Hepatocyte (in vitro differentiated cells): ENCODE measurements at regions not wholly inside any gene's neighbourhood (a gene's known extent, or its start where the extent isn't known, plus 50 kb on each side); places are given as distances from the start of the nearest gene placed in this dataset.

Source experiments
- DNase-seq: peaks from one replicate; pipeline ENCODE4 v3.0.0-alpha.2; 2016; ENCODE audit warnings: low spot score
- H2AFZ ChIP-seq: fragments of 200-600 bp; sonication (generic); 2 replicates; pipeline ENCODE4 v1.6.0; 2016; ENCODE audit warnings: antibody characterized with exemption, mild to moderate bottlenecking
- H3K27ac ChIP-seq: fragments of 200-600 bp; sonication (generic); 2 replicates; pipeline ENCODE4 v1.5.1; 2016; ENCODE audit warnings: mild to moderate bottlenecking
- H3K27me3 ChIP-seq: fragments of 200-600 bp; sonication (generic); 2 replicates; pipeline ENCODE4 v1.6.1; 2016
- H3K36me3 ChIP-seq: fragments of 200-600 bp; sonication (generic); replicated peaks from 2 replicates; pipeline ENCODE4 v1.5.1; 2016; ENCODE audit warnings: low read depth; ENCODE audit not compliant: insufficient read depth
- H3K4me1 ChIP-seq: fragments of 200-600 bp; sonication (generic); 2 replicates; pipeline ENCODE4 v1.5.1; 2016; ENCODE audit warnings: mild to moderate bottlenecking, moderate library complexity; ENCODE audit not compliant: insufficient read depth
- H3K4me2 ChIP-seq: fragments of 200-600 bp; sonication (generic); 2 replicates; pipeline ENCODE4 v1.6.0; 2016
- H3K4me3 ChIP-seq: fragments of 200-600 bp; sonication (generic); 2 replicates; pipeline ENCODE4 v1.5.1; 2016; ENCODE audit warnings: mild to moderate bottlenecking
- H3K79me2 ChIP-seq: fragments of 200-600 bp; sonication (generic); 2 replicates; pipeline ENCODE4 v1.6.0; 2017; ENCODE audit warnings: mild to moderate bottlenecking
- H3K9me2 ChIP-seq: fragments of 200-600 bp; sonication (generic); replicated peaks from 2 replicates; pipeline ENCODE4 v1.6.0; 2017; ENCODE audit warnings: mild to moderate bottlenecking; ENCODE audit not compliant: insufficient read depth
- H3K9me3 ChIP-seq: fragments of 200-600 bp; sonication (generic); 2 replicates; pipeline ENCODE4 v1.5.1; 2016; ENCODE audit warnings: low read depth, mild to moderate bottlenecking
- H4K20me1 ChIP-seq: fragments of 200-600 bp; sonication (generic); 2 replicates; pipeline ENCODE4 v1.6.0; 2016; ENCODE audit warnings: mild to moderate bottlenecking; ENCODE audit not compliant: insufficient read depth, poor library complexity, severe bottlenecking
- CTCF ChIP-seq: fragments of 200-600 bp; sonication (generic); IDR thresholded peaks from 2 replicates; pipeline ENCODE4 v1.5.1; 2016; ENCODE audit warnings: antibody characterized with exemption, mild to moderate bottlenecking; ENCODE audit not compliant: poor library complexity
- EZH2 ChIP-seq: fragments of 200-600 bp; sonication (generic); IDR thresholded peaks from 2 replicates; pipeline ENCODE4 v1.6.1; 2016; ENCODE audit warnings: antibody characterized with exemption, mild to moderate bottlenecking, borderline replicate concordance
- EZH2phosphoT487 ChIP-seq: fragments of 200-600 bp; sonication (generic); IDR thresholded peaks from one replicate; pipeline ENCODE4 v1.6.1; 2018; ENCODE audit warnings: antibody characterized with exemption, mild to moderate bottlenecking, low read depth, moderate library complexity; ENCODE audit not compliant: unreplicated experiment, severe bottlenecking
- WGBS: methylation state at CpG from one replicate; pipeline ENCODE4 v1.1.6; 2016; ENCODE audit warnings: low lambda C conversion rate; ENCODE audit errors: missing lambda C conversion rate; 5-methylcytosine and 5-hydroxymethylcytosine counted together

- TF ChIP-seq CTCF (no peak), EZH2phosphoT487 (no peak), EZH2 (no peak)
- Histone ChIP-seq H3K4me1 (no peaks in the 10 kb centered on the region), H4K20me1 (no peaks in the 10 kb centered on the region), H3K27ac (no peak overlapping the region), H3K79me2 (no peaks in the 10 kb centered on the region), H3K9me3 (no peaks in the 10 kb centered on the region), H3K27me3 (no peaks in the 10 kb centered on the region), H2AFZ (no peak overlapping the region), H3K9me2 (no peaks in the 10 kb centered on the region), H3K36me3 (no peaks in the 10 kb centered on the region), H3K4me2 (no peak overlapping the region), H3K4me3 (no peak overlapping the region)
- DNase-seq, result no peak
- 93% methylated on average over 3 of the region's 3 CpGs for WGBS
Measured at GRCh38 chr14:46433381-46433780, 218.2 kb downstream of the RPL10L start.

- Histone ChIP-seq H3K4me1 (no peaks in the 10 kb centered on the region), H3K79me2 (no peaks in the 10 kb centered on the region), H3K27me3 (no peaks in the 10 kb centered on the region), H3K4me3 (no peak overlapping the region), H4K20me1 (no peaks in the 10 kb centered on the region), H2AFZ (no peak overlapping the region), H3K9me3 (no peaks in the 10 kb centered on the region), H3K9me2 (no peaks in the 10 kb centered on the region), H3K36me3 (no peaks in the 10 kb centered on the region), H3K4me2 (no peak overlapping the region), H3K27ac (no peak overlapping the region)
- 69% methylated on average over 2 of the region's 2 CpGs for WGBS
- TF ChIP-seq EZH2phosphoT487 (no peak), CTCF (no peak), EZH2 (no peak)
- no peak for DNase-seq
Measured at GRCh38 chr14:46432516-46432915, 219.1 kb downstream of the RPL10L start.

- TF ChIP-seq EZH2phosphoT487 (no peak), CTCF (no peak), EZH2 (no peak)
- no peak overlapping the region for H3K4me2 ChIP-seq
- H2AFZ ChIP-seq, result no peak overlapping the region
- H3K9me3 ChIP-seq, result no peaks in the 10 kb centered on the region
- H4K20me1 ChIP-seq, result no peaks in the 10 kb centered on the region
- H3K36me3 ChIP-seq, result no peaks in the 10 kb centered on the region
- no peaks in the 10 kb centered on the region for H3K27me3 ChIP-seq
- no peaks in the 10 kb centered on the region for H3K79me2 ChIP-seq
- DNase-seq, result no peak
- no peaks in the 10 kb centered on the region for H3K4me1 ChIP-seq
- H3K9me2 ChIP-seq, result no peaks in the 10 kb centered on the region
- no peak overlapping the region for H3K4me3 ChIP-seq
- H3K27ac ChIP-seq, result no peak overlapping the region
Measured at GRCh38 chr14:46417066-46417465, 234.5 kb downstream of the RPL10L start.
